KMS-11 (cell line): ENCODE measurements at regions not wholly inside any gene's neighbourhood (a gene's known extent, or its start where the extent isn't known, plus 50 kb on each side); places are given as distances from the start of the nearest gene placed in this dataset.
A peak's percentile ranks its signal among the peaks of the same experiment; 100 is the strongest.

Source experiments
- H2AFZ ChIP-seq: fragments of 200-600 bp; sonication (generic); 2 replicates; pipeline ENCODE4 v1.6.1; 2016; ENCODE audit warnings: antibody characterized with exemption, mixed run types, low read depth
- H3K27ac ChIP-seq: fragments of 200-600 bp; sonication (generic); 2 replicates; pipeline ENCODE4 v1.6.1; 2016; ENCODE audit warnings: mild to moderate bottlenecking, mixed run types
- H3K27me3 ChIP-seq: fragments of 200-600 bp; sonication (generic); 2 replicates; pipeline ENCODE4 v1.6.1; 2017; ENCODE audit warnings: mild to moderate bottlenecking, low read depth, mixed run types, moderate library complexity; ENCODE audit not compliant: insufficient read depth
- H3K36me3 ChIP-seq: fragments of 200-600 bp; sonication (generic); 2 replicates; pipeline ENCODE4 v1.6.1; 2017; ENCODE audit warnings: mild to moderate bottlenecking, mixed run types; ENCODE audit not compliant: insufficient read depth
- H3K4me1 ChIP-seq: fragments of 200-600 bp; sonication (generic); 2 replicates; pipeline ENCODE4 v1.6.1; 2016; ENCODE audit warnings: mild to moderate bottlenecking, low read depth, mixed run types; ENCODE audit not compliant: poor library complexity, severe bottlenecking
- H3K4me2 ChIP-seq: fragments of 200-600 bp; sonication (generic); 2 replicates; pipeline ENCODE4 v1.7.0; 2016; ENCODE audit warnings: mild to moderate bottlenecking, mixed run types
- H3K4me3 ChIP-seq: fragments of 200-600 bp; sonication (generic); IDR thresholded peaks from 2 replicates; pipeline ENCODE4 v1.6.1; 2017; ENCODE audit warnings: low read depth, low read length, mixed read lengths; ENCODE audit not compliant: insufficient read depth
- H3K79me2 ChIP-seq: fragments of 200-600 bp; sonication (generic); 2 replicates; pipeline ENCODE4 v1.6.1; 2016; ENCODE audit warnings: low read depth, mixed run types; ENCODE audit not compliant: insufficient read depth
- H3K9ac ChIP-seq: fragments of 200-600 bp; sonication (generic); 2 replicates; pipeline ENCODE4 v1.6.1; 2016; ENCODE audit warnings: mild to moderate bottlenecking, mixed run types
- H4K20me1 ChIP-seq: fragments of 200-600 bp; sonication (generic); 2 replicates; pipeline ENCODE4 v1.6.1; 2016; ENCODE audit warnings: mild to moderate bottlenecking, mixed run types; ENCODE audit not compliant: insufficient read depth
- TF ChIP-seq, protein P1 (sequence below): fragments of 200-600 bp; sonication (generic); conservative IDR thresholded peaks from 2 replicates; pipeline ENCODE4 v1.6.1; 2017; ENCODE audit warnings: low read depth, mild to moderate bottlenecking, antibody characterized with exemption, low read length, moderate library complexity, mixed read lengths

GRCh38 chr7:118094044-118094443 is 89.9 kb upstream of the LSM8 start:
- H3K79me2 ChIP-seq, result no peaks in the 10 kb centered on the region
- no peaks in the 10 kb centered on the region for H4K20me1 ChIP-seq
- no peak overlapping the region for H3K4me3 ChIP-seq
- H3K36me3 ChIP-seq, result no peaks in the 10 kb centered on the region
- H3K27me3 ChIP-seq, result no peaks in the 10 kb centered on the region
- H3K9ac ChIP-seq, result no peak overlapping the region
- TF ChIP-seq, protein P1, sequence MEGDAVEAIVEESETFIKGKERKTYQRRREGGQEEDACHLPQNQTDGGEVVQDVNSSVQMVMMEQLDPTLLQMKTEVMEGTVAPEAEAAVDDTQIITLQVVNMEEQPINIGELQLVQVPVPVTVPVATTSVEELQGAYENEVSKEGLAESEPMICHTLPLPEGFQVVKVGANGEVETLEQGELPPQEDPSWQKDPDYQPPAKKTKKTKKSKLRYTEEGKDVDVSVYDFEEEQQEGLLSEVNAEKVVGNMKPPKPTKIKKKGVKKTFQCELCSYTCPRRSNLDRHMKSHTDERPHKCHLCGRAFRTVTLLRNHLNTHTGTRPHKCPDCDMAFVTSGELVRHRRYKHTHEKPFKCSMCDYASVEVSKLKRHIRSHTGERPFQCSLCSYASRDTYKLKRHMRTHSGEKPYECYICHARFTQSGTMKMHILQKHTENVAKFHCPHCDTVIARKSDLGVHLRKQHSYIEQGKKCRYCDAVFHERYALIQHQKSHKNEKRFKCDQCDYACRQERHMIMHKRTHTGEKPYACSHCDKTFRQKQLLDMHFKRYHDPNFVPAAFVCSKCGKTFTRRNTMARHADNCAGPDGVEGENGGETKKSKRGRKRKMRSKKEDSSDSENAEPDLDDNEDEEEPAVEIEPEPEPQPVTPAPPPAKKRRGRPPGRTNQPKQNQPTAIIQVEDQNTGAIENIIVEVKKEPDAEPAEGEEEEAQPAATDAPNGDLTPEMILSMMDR, result no peak
- H3K4me1 ChIP-seq, result no peaks in the 10 kb centered on the region
- no peak overlapping the region for H3K27ac ChIP-seq
- no peak overlapping the region for H2AFZ ChIP-seq
- H3K4me2 ChIP-seq, result no peak overlapping the region

DNA sequence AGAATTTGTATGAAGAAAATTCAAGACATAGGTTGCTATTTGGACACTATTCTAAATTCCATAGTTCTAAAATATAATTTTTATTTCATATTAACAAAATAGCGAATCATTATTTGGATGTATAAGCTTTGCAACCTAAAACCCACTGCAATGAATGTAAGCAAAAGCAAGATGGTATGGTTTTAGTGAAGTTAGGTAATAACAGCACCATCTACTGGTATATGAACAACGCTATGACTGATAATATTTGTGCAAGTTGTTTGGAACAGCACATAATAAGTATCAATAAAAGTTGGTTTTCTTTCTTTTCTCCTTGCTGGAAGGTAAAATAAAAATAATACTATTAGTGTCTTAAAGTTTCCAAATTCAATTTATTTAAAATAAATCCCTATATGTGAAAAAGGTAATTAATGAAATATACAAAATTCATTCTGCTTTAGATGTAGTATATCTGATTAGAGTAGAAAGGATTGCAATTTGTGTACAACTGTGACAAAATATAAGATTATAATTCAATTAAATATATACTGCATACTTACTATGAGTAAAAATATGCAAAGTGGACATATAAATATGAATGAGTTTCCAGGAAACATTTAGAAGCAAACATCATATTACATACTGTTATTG is 79.0 kb upstream of the LSM8 start:
- Histone ChIP-seq H3K4me3 (no peak overlapping the region), H2AFZ (no peak overlapping the region), H3K9ac (no peak overlapping the region), H3K27me3 (no peaks in the 10 kb centered on the region), H3K4me2 (no peak overlapping the region), H3K27ac (no peak overlapping the region), H3K36me3 (no peaks in the 10 kb centered on the region), H3K79me2 (no peaks in the 10 kb centered on the region), H4K20me1 (no peaks in the 10 kb centered on the region), H3K4me1 (no peaks in the 10 kb centered on the region)
- TF ChIP-seq, protein P1, result peak; percentile 64

GRCh38 chr7:118109607-118110006 is 74.4 kb upstream of the LSM8 start:
- no peak overlapping the region for H3K27ac ChIP-seq
- no peaks in the 10 kb centered on the region for H3K4me1 ChIP-seq
- no peaks in the 10 kb centered on the region for H3K27me3 ChIP-seq
- TF ChIP-seq, protein P1, result no peak
- H4K20me1 ChIP-seq, result no peaks in the 10 kb centered on the region
- no peaks in the 10 kb centered on the region for H3K79me2 ChIP-seq
- H2AFZ ChIP-seq, result no peak overlapping the region
- no peak overlapping the region for H3K9ac ChIP-seq
- H3K4me3 ChIP-seq, result no peak overlapping the region
- H3K36me3 ChIP-seq, result no peaks in the 10 kb centered on the region
- H3K4me2 ChIP-seq, result no peak overlapping the region

DNA sequence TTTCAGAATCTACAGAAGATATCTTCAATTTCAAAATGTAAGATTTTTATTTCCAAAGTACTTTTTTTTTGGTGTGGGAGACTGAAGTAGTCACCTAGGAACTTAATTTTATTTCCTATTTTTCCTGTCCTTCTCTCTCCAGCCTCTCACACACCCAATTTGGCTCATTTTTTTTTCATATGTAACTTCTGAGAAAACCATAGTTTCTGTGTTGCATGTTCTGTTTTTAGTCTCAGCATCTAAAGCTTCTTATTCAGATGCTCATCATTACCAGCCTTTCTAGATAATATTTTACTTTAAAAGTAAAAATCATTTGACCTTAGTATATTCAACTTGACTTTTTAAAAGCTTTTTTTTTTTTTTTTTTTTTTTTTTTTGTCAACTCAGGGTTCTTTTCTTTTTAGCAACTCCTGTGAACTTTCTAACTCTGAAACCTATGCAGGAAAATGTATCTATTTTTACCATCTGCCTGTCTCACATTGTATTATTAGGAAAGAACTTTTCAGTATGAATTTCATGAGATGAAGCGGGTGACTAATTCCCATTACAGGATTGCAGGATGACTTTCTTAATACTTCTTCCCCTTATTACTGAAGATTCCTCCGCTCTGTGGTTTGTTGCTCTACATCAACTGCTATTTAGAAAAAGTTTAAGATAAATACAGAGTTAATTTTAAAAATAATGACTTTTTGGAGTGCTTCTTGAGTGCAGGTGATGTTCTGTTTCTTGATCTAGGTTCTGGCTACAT is 73.6 kb upstream of the LSM8 start:
- Histone ChIP-seq H3K4me3 (no peak overlapping the region), H3K4me1 (no peaks in the 10 kb centered on the region), H3K79me2 (no peaks in the 10 kb centered on the region), H3K36me3 (no peaks in the 10 kb centered on the region), H2AFZ (no peak overlapping the region), H3K9ac (no peak overlapping the region), H4K20me1 (no peaks in the 10 kb centered on the region), H3K27ac (no peak overlapping the region), H3K4me2 (no peak overlapping the region), H3K27me3 (no peaks in the 10 kb centered on the region)
- TF ChIP-seq, protein P1, result no peak
